ENCODE measurements at regions not wholly inside any gene's neighbourhood (a gene's known extent, or its start where the extent isn't known, plus 50 kb on each side); places are given as distances from the start of the nearest gene placed in this dataset.
"Not testable (repeated sequence)": the region's sequence is repeated elsewhere in the genome, so short reads cannot be mapped to it uniquely, and the experiment has no call there.

DNA sequence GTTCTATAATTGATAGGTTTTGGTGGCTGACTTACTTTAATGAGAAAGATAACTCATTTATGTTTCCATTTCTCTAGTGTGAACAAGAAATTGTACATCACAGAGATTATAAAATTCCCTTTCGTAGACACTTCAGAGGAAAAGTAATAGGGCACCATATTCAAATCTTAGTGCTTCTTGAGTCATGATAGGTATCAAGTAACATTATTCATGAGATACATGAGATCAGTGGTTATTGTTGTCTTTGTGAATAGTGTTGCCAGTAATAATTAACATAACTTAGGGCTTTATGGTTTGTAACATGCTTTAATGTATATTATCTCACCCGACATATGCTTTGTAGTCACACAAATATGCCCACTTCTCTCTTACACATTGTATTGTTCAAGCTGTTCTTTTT lies 73.7 kb upstream of the IL15 start:
- DNase-seq (no peak), ATAC-seq (ENCODE audit: poor library complexity) (no peak)
- intact Hi-C loops (cut with DNase I): no loop called here

GRCh38 chr4:141563723-141564122 lies 72.7 kb upstream of the IL15 start:
- intact Hi-C loops (cut with DNase I): no loop called here
- no peak for ATAC-seq (ENCODE audit: poor library complexity)
- no peak for DNase-seq

DNA sequence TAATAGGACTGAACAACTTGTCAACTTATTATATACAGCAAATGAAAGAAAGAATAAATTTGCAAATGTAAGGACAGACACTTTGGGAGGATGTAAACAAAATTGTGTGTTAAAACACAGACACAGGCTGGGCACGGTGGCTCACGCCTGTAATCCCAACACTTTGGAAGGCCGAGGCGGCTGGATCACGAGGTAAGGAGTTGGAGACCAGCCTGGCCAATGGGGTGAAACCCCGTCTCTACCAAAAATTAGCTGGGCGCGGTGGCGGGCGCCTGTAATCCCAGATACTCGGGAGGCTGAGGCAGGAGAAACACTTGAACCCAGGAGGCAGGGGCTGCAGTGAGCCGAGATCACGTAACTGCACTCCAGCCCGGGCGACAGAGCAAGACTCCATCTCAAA lies 71.4 kb upstream of the IL15 start:
- intact Hi-C loops (cut with DNase I); ATAC-seq (ENCODE audit: poor library complexity); DNase-seq: not testable (repeated sequence)

- ATAC-seq (ENCODE audit: poor library complexity): no peak
Observed at GRCh38 chr4:141565379-141566089, 70.8 kb upstream of the IL15 start.

GRCh38 chr4:141567326-141567915 lies 69.0 kb upstream of the IL15 start:
- DNase-seq (no peak), ATAC-seq (ENCODE audit: poor library complexity) (no peak)
- intact Hi-C loops (cut with DNase I): no loop called here

More at GRCh38 chr4:141565379-141566089, 70.8 kb upstream of the IL15 start:
- DNase-seq: no peak
- intact Hi-C loops (cut with DNase I): no loop called here

- DNase-seq: no peak
- intact Hi-C loops (cut with DNase I): no loop called here
- ATAC-seq (ENCODE audit: poor library complexity): no peak
Observed at GRCh38 chr4:141569141-141569540, 67.2 kb upstream of the IL15 start.

GRCh38 chr4:141570290-141570689 lies 66.1 kb upstream of the IL15 start:
- intact Hi-C loops (cut with DNase I): no loop called here
- DNase-seq (no peak), ATAC-seq (ENCODE audit: poor library complexity) (no peak)

DNA sequence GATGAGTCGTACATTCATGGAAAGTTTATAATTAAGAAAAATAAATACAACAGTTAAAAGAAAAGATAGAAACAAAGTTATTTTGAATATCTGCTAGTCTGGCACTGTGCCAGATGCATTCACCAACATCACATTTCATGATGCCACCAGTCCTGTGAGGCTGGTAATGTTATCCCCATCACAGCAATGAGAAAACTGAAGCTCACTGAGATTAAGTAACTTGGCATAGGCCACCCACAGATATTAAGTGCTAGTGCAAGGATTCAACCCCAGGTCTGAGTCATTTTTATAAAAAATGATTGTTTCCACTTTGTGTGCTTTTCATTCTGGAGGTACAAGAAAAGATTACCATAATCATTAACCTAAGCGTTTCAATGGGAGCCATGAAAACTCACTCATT lies 65.0 kb upstream of the IL15 start:
- ATAC-seq (ENCODE audit: poor library complexity) (no peak), DNase-seq (no peak)
- intact Hi-C loops (cut with DNase I): no loop called here

DNA sequence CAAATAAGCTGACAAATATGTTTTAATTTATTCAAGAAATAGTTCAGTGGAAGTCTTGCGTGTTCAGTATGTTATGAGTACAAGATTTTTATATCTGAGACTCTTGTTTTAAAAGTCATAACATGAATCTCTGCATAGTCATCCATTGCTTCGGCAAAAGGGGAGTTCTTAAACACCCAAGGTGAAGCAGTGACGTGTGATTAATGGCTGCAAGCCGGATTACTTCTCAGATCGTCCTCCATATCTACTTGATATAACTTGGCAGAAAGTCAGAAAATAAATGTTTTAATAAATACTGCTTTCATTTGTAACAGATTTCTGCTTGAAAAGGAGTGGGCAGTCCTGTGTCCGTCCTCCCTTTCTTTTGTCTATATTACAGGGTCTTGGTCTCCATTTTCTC lies 64.6 kb upstream of the IL15 start:
- ATAC-seq (ENCODE audit: poor library complexity): no peak
- intact Hi-C loops (cut with DNase I): no loop called here
- DNase-seq: no peak

- intact Hi-C loops (cut with DNase I): no loop called here
- no peak for ATAC-seq (ENCODE audit: poor library complexity)
Observed at GRCh38 chr4:141573678-141574077, 62.7 kb upstream of the IL15 start.

DNA sequence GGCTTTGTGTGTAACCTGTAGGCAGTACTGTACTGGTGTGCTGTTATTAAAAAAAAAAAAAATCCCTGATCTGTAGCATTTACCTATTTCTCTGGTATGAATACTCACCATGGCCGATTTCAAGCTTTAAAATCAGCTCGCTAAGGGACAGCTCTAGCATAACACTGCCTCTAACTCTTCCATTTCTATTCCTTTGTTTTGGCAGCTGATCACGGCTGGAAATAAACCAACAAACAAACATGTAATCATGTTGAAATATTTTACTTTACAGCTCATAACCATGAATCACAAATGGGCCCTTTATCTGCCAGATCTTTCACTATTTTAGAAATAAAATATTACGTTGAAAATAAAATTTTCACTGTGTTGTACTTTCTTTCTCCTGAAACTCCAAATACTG lies 60.5 kb upstream of the IL15 start:
- intact Hi-C loops (cut with DNase I): no loop called here
- no peak for DNase-seq
- no peak for ATAC-seq (ENCODE audit: poor library complexity)

More at GRCh38 chr4:141573678-141574077, 62.7 kb upstream of the IL15 start:
- DNase-seq: no peak

DNA sequence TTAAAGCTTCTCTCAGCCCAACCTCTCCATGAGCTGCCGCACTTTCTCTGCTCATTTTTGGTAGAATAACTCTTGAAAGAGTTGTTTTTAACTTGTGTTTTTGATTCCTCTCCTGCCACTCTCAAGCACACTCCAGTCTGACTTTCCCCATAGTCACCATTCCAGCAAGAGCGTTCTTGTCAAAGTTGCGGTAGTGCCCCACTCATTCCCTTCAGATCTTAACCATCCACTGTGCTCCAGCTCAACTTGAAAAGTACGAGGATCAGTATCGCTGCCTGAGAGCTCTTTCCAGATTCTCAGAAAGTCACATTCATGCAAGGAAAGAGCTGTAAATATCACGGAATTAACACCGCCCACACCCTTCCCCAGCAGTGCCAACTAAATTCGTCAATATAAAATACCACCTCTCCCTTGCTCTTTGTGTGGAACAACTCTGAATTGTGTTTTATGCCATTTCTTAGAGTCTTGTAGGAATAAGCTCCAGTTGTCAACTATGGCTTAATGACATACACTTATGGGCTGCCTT lies 59.7 kb upstream of the IL15 start:
- intact Hi-C loops (cut with DNase I): no loop called here
- no peak for DNase-seq
- ATAC-seq (ENCODE audit: poor library complexity): no peak

DNA sequence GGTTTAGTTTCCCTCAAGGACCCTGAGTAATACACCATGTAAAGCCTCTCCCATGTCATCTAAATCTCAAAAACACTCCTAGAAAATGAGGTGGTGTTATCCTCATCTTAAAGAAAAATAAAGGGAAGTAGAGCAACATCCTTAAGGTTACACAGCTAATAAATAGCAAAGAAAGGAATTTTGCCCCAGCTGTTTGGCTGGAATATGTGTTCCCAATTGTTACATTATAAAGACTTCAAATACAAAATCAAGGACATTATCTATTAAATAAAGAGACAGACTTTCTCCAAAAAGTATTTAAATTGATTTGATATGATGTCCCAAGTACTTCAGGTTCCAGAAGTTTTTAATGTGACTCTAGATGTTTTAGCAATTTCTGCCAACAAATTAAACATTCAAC lies 57.9 kb upstream of the IL15 start:
- ATAC-seq (ENCODE audit: poor library complexity) (no peak), DNase-seq (no peak)
- intact Hi-C loops (cut with DNase I): no loop called here

GRCh38 chr4:141580523-141580922 lies 55.9 kb upstream of the IL15 start:
- intact Hi-C loops (cut with DNase I): no loop called here
- ATAC-seq (ENCODE audit: poor library complexity) (no peak), DNase-seq (no peak)

All from Right ventricle myocardium superior (tissue), 1 donor.